ENCODE measurements at regions not wholly inside any gene's neighbourhood (a gene's known extent, or its start where the extent isn't known, plus 50 kb on each side); places are given as distances from the start of the nearest gene placed in this dataset.
A peak's percentile ranks its signal among the peaks of the same experiment; 100 is the strongest.

GRCh38 chr3:196141052-196141865 lies 59.4 kb upstream of the TFRC start:
- no peak overlapping the region for H3K4me3 ChIP-seq (replicated peaks in 1 of 3; ENCODE audit: low read depth in 2 of 3, low read length in 3 of 3)
- DNase-seq = peak in 2 of 3 donors; percentile 33 to 38
- peaks cover 17 to 22% of the 10 kb centered on the region in 2 donors for H3K4me1 ChIP-seq (ENCODE audit: control insufficient read depth in 1 of 2, insufficient read depth in 2 of 2, low read length in 2 of 2)
- no peak overlapping the region for H2AFZ ChIP-seq (ENCODE audit: insufficient read depth, low read depth, low read length, poor library complexity, severe bottlenecking)
- no peaks in the 10 kb centered on the region for H3K79me2 ChIP-seq (ENCODE audit: insufficient read depth, low read length)
- Mint-ChIP-seq H3K9me3 (peaks cover 0 to 3% (median 0%) of the 10 kb centered on the region in 7 donors), H3K4me1 (peaks cover 26% of the 10 kb centered on the region), H3K27me3 (ENCODE audit: low read depth in 3 of 3) (peaks cover 0 to 7% (median 3%) of the 10 kb centered on the region in 3 donors), H3K36me3 (peaks cover 3 to 5% of the 10 kb centered on the region in 2 donors), H3K4me3 (peak overlapping the region in 1 of 2 donors; percentile 30), H3K27ac (peak overlapping the region in 5 of 7 donors; percentile 9 to 76 (median 47))
- intact Hi-C loops (cut with micrococcal nuclease) = loop anchor here in 1 of 2 donors (10.0 kb wide), 1 partner anchor 46 kb away; no protein-coding TSS in a partner anchor
- H3K4me2 ChIP-seq (replicated peaks; ENCODE audit: extremely low read depth, low read length, poor library complexity, severe bottlenecking) = no peak overlapping the region
- 26% methylated on average over 7 of the region's 15 CpGs for WGBS (ENCODE audit: insufficient coverage)
- no peaks in the 10 kb centered on the region for H3K36me3 ChIP-seq (replicated peaks in 1 of 2; ENCODE audit: control insufficient read depth in 1 of 2, insufficient read depth in 2 of 2, low read length in 2 of 2)
- no peaks in the 10 kb centered on the region for H3K9me3 ChIP-seq (replicated peaks in 1 of 2; ENCODE audit: control insufficient read depth in 1 of 2, insufficient read depth in 1 of 2, low read length in 2 of 2)
- H3K27ac ChIP-seq (ENCODE audit: low read depth in 1 of 2, low read length in 2 of 2) = no peak overlapping the region
- no peaks in the 10 kb centered on the region for H3K27me3 ChIP-seq (ENCODE audit: control insufficient read depth in 2 of 2, insufficient read depth in 2 of 2, low read length in 2 of 2)
- no peaks in the 10 kb centered on the region for H4K20me1 ChIP-seq (ENCODE audit: insufficient read depth, low read length)
- H3K9ac ChIP-seq (ENCODE audit: insufficient read depth, low read length, poor library complexity, severe bottlenecking) = no peak overlapping the region
- no peak for TF ChIP-seq CTCF (IDR thresholded peaks at IDR 0.05)

DNA sequence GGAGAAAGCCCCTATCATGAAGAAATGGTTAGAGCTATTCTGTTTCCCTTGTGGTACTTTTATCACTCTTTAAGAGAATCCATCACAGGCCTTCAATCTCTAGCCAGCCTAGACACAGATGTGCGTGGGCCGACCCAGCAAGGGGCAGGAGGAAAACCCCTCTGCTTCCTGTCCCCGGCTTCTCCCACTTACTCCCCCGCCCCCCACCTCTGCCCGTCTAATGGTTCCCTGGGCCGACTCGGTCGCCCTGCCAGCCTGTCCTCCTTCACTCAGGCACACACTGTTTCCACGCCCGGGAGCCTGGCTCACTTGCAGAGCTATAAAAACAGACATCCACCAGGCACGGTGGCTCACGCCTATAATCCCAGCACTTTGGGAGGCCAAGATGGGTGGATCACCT lies 58.3 kb upstream of the TFRC start:
- Histone ChIP-seq H3K27ac (ENCODE audit: low read depth in 1 of 2, low read length in 2 of 2) (no peak overlapping the region), H3K9ac (ENCODE audit: insufficient read depth, low read length, poor library complexity, severe bottlenecking) (no peak overlapping the region), H3K27me3 (ENCODE audit: control insufficient read depth in 2 of 2, insufficient read depth in 2 of 2, low read length in 2 of 2) (no peaks in the 10 kb centered on the region), H3K4me3 (replicated peaks in 1 of 3; ENCODE audit: low read depth in 2 of 3, low read length in 3 of 3) (no peak overlapping the region), H3K4me1 (ENCODE audit: control insufficient read depth in 1 of 2, insufficient read depth in 2 of 2, low read length in 2 of 2) (peaks cover 17 to 22% of the 10 kb centered on the region in 2 donors), H3K4me2 (replicated peaks; ENCODE audit: extremely low read depth, low read length, poor library complexity, severe bottlenecking) (no peak overlapping the region), H4K20me1 (ENCODE audit: insufficient read depth, low read length) (no peaks in the 10 kb centered on the region), H2AFZ (ENCODE audit: insufficient read depth, low read depth, low read length, poor library complexity, severe bottlenecking) (no peak overlapping the region), H3K36me3 (replicated peaks in 1 of 2; ENCODE audit: control insufficient read depth in 1 of 2, insufficient read depth in 2 of 2, low read length in 2 of 2) (no peaks in the 10 kb centered on the region), H3K9me3 (replicated peaks in 1 of 2; ENCODE audit: control insufficient read depth in 1 of 2, insufficient read depth in 1 of 2, low read length in 2 of 2) (no peaks in the 10 kb centered on the region), H3K79me2 (ENCODE audit: insufficient read depth, low read length) (no peaks in the 10 kb centered on the region)
- no peak overlapping the region for H3K27ac Mint-ChIP-seq
- H3K27me3 Mint-ChIP-seq (ENCODE audit: low read depth in 3 of 3) = peaks cover 0 to 7% (median 3%) of the 10 kb centered on the region in 3 donors
- whole genome bisulfite sequencing (ENCODE audit: insufficient coverage) = 39% methylated on average over 6 of the region's 12 CpGs
- TF ChIP-seq CTCF (IDR thresholded peaks at IDR 0.05) = no peak
- peaks cover 20% of the 10 kb centered on the region for H3K4me1 Mint-ChIP-seq
- DNase-seq = no peak
- H3K4me3 Mint-ChIP-seq = no peak overlapping the region
- intact Hi-C loops (cut with micrococcal nuclease) = loop anchor here in 1 of 2 donors (10.0 kb wide), 1 partner anchor 45 kb away; no protein-coding TSS in a partner anchor
- H3K36me3 Mint-ChIP-seq = peaks cover 3 to 5% of the 10 kb centered on the region in 2 donors
- peaks cover 0 to 2% (median 0%) of the 10 kb centered on the region in 7 donors for H3K9me3 Mint-ChIP-seq
